Osteocyte (in vitro differentiated cells): ENCODE measurements at regions not wholly inside any gene's neighbourhood (a gene's known extent, or its start where the extent isn't known, plus 50 kb on each side); places are given as distances from the start of the nearest gene placed in this dataset.

Experiments
- DNase-seq: peaks from one replicate; pipeline ENCODE4 v3.0.0; 2021; ENCODE audit warnings: mixed read lengths; ENCODE audit not compliant: unreplicated experiment; ENCODE audit errors: extremely low spot score
- H3K27ac Mint-ChIP-seq: one replicate; pipeline ENCODE4 v1.8.0; 2021; ENCODE audit warnings: mild to moderate bottlenecking, mixed read lengths; ENCODE audit not compliant: unreplicated experiment
- H3K27me3 Mint-ChIP-seq: one replicate; pipeline ENCODE4 v1.8.0; 2021; ENCODE audit warnings: mixed read lengths; ENCODE audit not compliant: unreplicated experiment
- H3K36me3 Mint-ChIP-seq: one replicate; pipeline ENCODE4 v1.8.0; 2021; ENCODE audit warnings: mixed read lengths; ENCODE audit not compliant: unreplicated experiment
- H3K4me1 Mint-ChIP-seq: one replicate; pipeline ENCODE4 v1.8.0; 2021; ENCODE audit warnings: mixed read lengths; ENCODE audit not compliant: unreplicated experiment
- H3K4me3 Mint-ChIP-seq: one replicate; pipeline ENCODE4 v1.8.0; 2021; ENCODE audit warnings: mild to moderate bottlenecking, moderate library complexity, mixed read lengths; ENCODE audit not compliant: unreplicated experiment
- H3K9me3 Mint-ChIP-seq: one replicate; pipeline ENCODE4 v1.8.0; 2021; ENCODE audit warnings: mixed read lengths; ENCODE audit not compliant: unreplicated experiment
- CTCF ChIP-seq: fragments of 200-600 bp; sonication (generic); IDR thresholded peaks from 2 replicates; pipeline ENCODE4 v1.5.0; 2021; ENCODE audit warnings: antibody characterized with exemption, mild to moderate bottlenecking, moderate library complexity

- no peak for DNase-seq
- H3K4me3 Mint-ChIP-seq: no peak overlapping the region
- H3K9me3 Mint-ChIP-seq: no peaks in the 10 kb centered on the region
- H3K27me3 Mint-ChIP-seq: no peaks in the 10 kb centered on the region
- no peak overlapping the region for H3K27ac Mint-ChIP-seq
- TF ChIP-seq CTCF: no peak
- H3K4me1 Mint-ChIP-seq: peaks cover 36% of the 10 kb centered on the region
- H3K36me3 Mint-ChIP-seq: no peaks in the 10 kb centered on the region
Measured at GRCh38 chr2:12002215-12002614, 255.8 kb downstream of the LPIN1 start.

GRCh38 chr2:12004713-12005112 is 258.3 kb downstream of the LPIN1 start:
- no peak for TF ChIP-seq CTCF
- peaks cover 36% of the 10 kb centered on the region for H3K4me1 Mint-ChIP-seq
- H3K9me3 Mint-ChIP-seq: no peaks in the 10 kb centered on the region
- no peak overlapping the region for H3K27ac Mint-ChIP-seq
- no peak overlapping the region for H3K4me3 Mint-ChIP-seq
- H3K27me3 Mint-ChIP-seq: no peaks in the 10 kb centered on the region
- DNase-seq: no peak
- H3K36me3 Mint-ChIP-seq: no peaks in the 10 kb centered on the region

GRCh38 chr2:12005886-12006681 is 259.7 kb downstream of the LPIN1 start:
- Mint-ChIP-seq H3K4me3 (no peak overlapping the region), H3K27me3 (no peaks in the 10 kb centered on the region), H3K36me3 (no peaks in the 10 kb centered on the region), H3K4me1 (peaks cover 40% of the 10 kb centered on the region), H3K9me3 (no peaks in the 10 kb centered on the region), H3K27ac (no peak overlapping the region)
- DNase-seq: no peak
- no peak for TF ChIP-seq CTCF

GRCh38 chr2:12006850-12007249 is 260.4 kb downstream of the LPIN1 start:
- Mint-ChIP-seq H3K9me3 (no peaks in the 10 kb centered on the region), H3K27me3 (no peaks in the 10 kb centered on the region), H3K4me3 (no peak overlapping the region), H3K36me3 (no peaks in the 10 kb centered on the region), H3K4me1 (peaks cover 40% of the 10 kb centered on the region), H3K27ac (no peak overlapping the region)
- TF ChIP-seq CTCF: no peak
- DNase-seq: no peak

- H3K4me3 Mint-ChIP-seq: no peak overlapping the region
- H3K27ac Mint-ChIP-seq: no peak overlapping the region
- H3K36me3 Mint-ChIP-seq: no peaks in the 10 kb centered on the region
- no peak for DNase-seq
- peaks cover 40% of the 10 kb centered on the region for H3K4me1 Mint-ChIP-seq
- H3K9me3 Mint-ChIP-seq: no peaks in the 10 kb centered on the region
- H3K27me3 Mint-ChIP-seq: no peaks in the 10 kb centered on the region
- no peak for TF ChIP-seq CTCF
Measured at GRCh38 chr2:12007282-12007681, 260.9 kb downstream of the LPIN1 start.
